HepG2 (cell line): ENCODE measurements at regions not wholly inside any gene's neighbourhood (a gene's known extent, or its start where the extent isn't known, plus 50 kb on each side); places are given as distances from the start of the nearest gene placed in this dataset.

ENCODE experiments used
- CEBPB ChIP-seq: IDR thresholded peaks from 2 replicates; pipeline ENCODE4 v1.6.1; 2011; ENCODE audit warnings: low read depth, low read length, improper control_type of control experiment, borderline replicate concordance
- MAX ChIP-seq: IDR thresholded peaks from 2 replicates; pipeline ENCODE4 v1.6.1; 2012; ENCODE audit warnings: inconsistent platforms
- MYPOP ChIP-seq: sonication (generic); formaldehyde crosslinking; IDR thresholded peaks from 2 replicates; pipeline ENCODE4 v1.8.1; 2023; ENCODE audit warnings: mild to moderate bottlenecking, moderate library complexity, missing genetic modification reagents
- POLR2AphosphoS5 ChIP-seq: IDR thresholded peaks from 2 replicates; pipeline ENCODE4 v1.6.1; 2012; ENCODE audit warnings: low read depth, low read length
- ZFP41 ChIP-seq: sonication (generic); formaldehyde crosslinking; IDR thresholded peaks from 2 replicates; pipeline ENCODE4 v1.4.0; 2020; ENCODE audit warnings: mild to moderate bottlenecking, missing genetic modification reagents, borderline replicate concordance
- ZNF329 ChIP-seq: sonication (generic); formaldehyde crosslinking; IDR thresholded peaks from 2 replicates; pipeline ENCODE4 v1.9.0; 2021; ENCODE audit warnings: low read depth, mild to moderate bottlenecking, missing genetic modification reagents

- TF ChIP-seq CEBPB = no peak
- TF ChIP-seq ZNF329 (CRISPR knock-in tag) = no peak
- no peak for TF ChIP-seq MYPOP
- TF ChIP-seq ZFP41 = no peak
- TF ChIP-seq MAX = no peak
- TF ChIP-seq POLR2AphosphoS5 = no peak
These were observed 63.3 kb upstream of the PTGFR start for GRCh38 chr1:78427506-78427905.
